Upper lobe of left lung (tissue), 6 donors: ENCODE measurements at regions not wholly inside any gene's neighbourhood (a gene's known extent, or its start where the extent isn't known, plus 50 kb on each side); places are given as distances from the start of the nearest gene placed in this dataset.

Experiments used
- ATAC-seq, 2 donors: fragments of 200-7000 bp; cut with Tn5 transposase; one replicate each; pipeline ENCODE4 v1.9.1; 2022; ENCODE audit warnings: mild to moderate bottlenecking in 2 of 2, moderate library complexity in 2 of 2; ENCODE audit not compliant: low FRiP score in 2 of 2
- DNase-seq, 2 donors: peaks; one replicate each; pipeline ENCODE4 v3.0.0-alpha.2; 2019 to 2020
- H3K27ac ChIP-seq, 4 donors: fragments of 200-600 bp; sonication (generic); one replicate each; pipeline ENCODE4 v1.5.1; 2016 to 2019
- H3K27me3 ChIP-seq, 4 donors: fragments of 200-600 bp; sonication (generic); one replicate each; pipeline ENCODE4 v1.5.1; 2017 to 2019
- H3K36me3 ChIP-seq, 4 donors: fragments of 200-600 bp; sonication (generic); one replicate each; pipeline ENCODE4 v1.5.1; 2016 to 2019
- H3K4me1 ChIP-seq, 4 donors: fragments of 200-600 bp; sonication (generic); one replicate each; pipeline ENCODE4 v1.5.1; 2018 to 2019
- H3K4me3 ChIP-seq, 4 donors: fragments of 200-600 bp; sonication (generic); one replicate each; pipeline ENCODE4 v1.5.1; 2017 to 2019; ENCODE audit warnings: mild to moderate bottlenecking in 2 of 4, moderate library complexity in 1 of 4
- H3K9me3 ChIP-seq, 4 donors: fragments of 200-600 bp; sonication (generic); one replicate each; pipeline ENCODE4 v1.5.1; 2018 to 2019
- CTCF ChIP-seq, 6 experiments: fragments of 450-650 bp in 4 of 6; fragments of 200-600 bp in 2 of 6; sonication (generic) in 2 of 6; IDR thresholded peaks; one replicate each; pipeline ENCODE4 v1.5.1; 2016 to 2019; ENCODE audit warnings: antibody characterized with exemption in 6 of 6
- EP300 ChIP-seq, 4 donors: sonication (generic); formaldehyde crosslinking; IDR thresholded peaks; one replicate each; pipeline ENCODE4 v1.5.1; 2017; ENCODE audit warnings: antibody characterized with exemption in 4 of 4, control low read depth in 2 of 4
- POLR2A ChIP-seq, 4 donors: fragments of 450-650 bp; IDR thresholded peaks; one replicate each; pipeline ENCODE4 v1.5.1; 2016 to 2017; ENCODE audit warnings: antibody characterized with exemption in 4 of 4, mild to moderate bottlenecking in 2 of 4
- POLR2AphosphoS5 ChIP-seq, 2 donors: sonication (generic); formaldehyde crosslinking; IDR thresholded peaks; one replicate each; pipeline ENCODE4 v1.5.1; 2017; ENCODE audit warnings: antibody characterized with exemption in 2 of 2
- WGBS, 2 donors: methylation state at CpG; one replicate each; pipeline ENCODE4 v1.1.5; 2017 to 2018; 5-methylcytosine and 5-hydroxymethylcytosine counted together
- donor health status: DM: no; HTN: no; CAD: no; lungs with moderate emphysema.
- donor health status: DM: no; HTN: yes; CAD: no; lungs with severe emphysema.

GRCh38 chr2:9770006-9770307 lies 73.3 kb upstream of the TAF1B start:
- 69 to 70% methylated on average over 5 to 6 of the region's 6 CpGs for WGBS, 2 donors
- Histone ChIP-seq H3K36me3 (no peaks in the 10 kb centered on the region), H3K27ac (peak overlapping the region in 2 of 4 donors; percentile 9 to 36), H3K27me3 (no peaks in the 10 kb centered on the region), H3K4me3 (no peak overlapping the region), H3K4me1 (peaks cover 7 to 25% (median 17%) of the 10 kb centered on the region in 4 donors), H3K9me3 (no peaks in the 10 kb centered on the region)
- ATAC-seq (no peak), DNase-seq (no peak)
- TF ChIP-seq POLR2AphosphoS5 (IDR thresholded peaks at IDR 0.05) (no peak), EP300 (IDR thresholded peaks at IDR 0.05) (no peak), CTCF (IDR thresholded peaks at IDR 0.05) (no peak), POLR2A (IDR thresholded peaks at IDR 0.05) (no peak)

- H3K9me3 ChIP-seq: no peaks in the 10 kb centered on the region
- DNase-seq: peak; percentile 67 to 74
- H3K4me1 ChIP-seq: peaks cover 7 to 25% (median 17%) of the 10 kb centered on the region in 4 donors
- TF ChIP-seq CTCF (IDR thresholded peaks at IDR 0.05): peak; percentile 36 to 61 (median 44)
- TF ChIP-seq POLR2AphosphoS5 (IDR thresholded peaks at IDR 0.05): no peak
- ATAC-seq: peak; percentile 50 to 78
- no peak overlapping the region for H3K4me3 ChIP-seq
- no peaks in the 10 kb centered on the region for H3K27me3 ChIP-seq
- 64 to 68% methylated on average over 24 to 27 of the region's 27 CpGs for WGBS, 2 donors
- no peaks in the 10 kb centered on the region for H3K36me3 ChIP-seq
- peak overlapping the region; percentile 6 to 74 (median 52) for H3K27ac ChIP-seq
Observed at GRCh38 chr2:9770308-9771100, 72.8 kb upstream of the TAF1B start.

- 69% methylated on average over 5 of the region's 5 CpGs; no CpG with 5 or more reads in 1 of the 2 donors for WGBS, 2 donors
- Histone ChIP-seq H3K27me3 (no peaks in the 10 kb centered on the region), H3K4me1 (peaks cover 7 to 25% (median 17%) of the 10 kb centered on the region in 4 donors), H3K4me3 (no peak overlapping the region), H3K27ac (peak overlapping the region in 3 of 4 donors; percentile 36 to 74 (median 69)), H3K9me3 (no peaks in the 10 kb centered on the region), H3K36me3 (no peaks in the 10 kb centered on the region)
- DNase-seq (no peak), ATAC-seq (no peak)
- TF ChIP-seq EP300 (IDR thresholded peaks at IDR 0.05) (no peak), POLR2A (IDR thresholded peaks at IDR 0.05) (no peak), POLR2AphosphoS5 (IDR thresholded peaks at IDR 0.05) (no peak), CTCF (IDR thresholded peaks at IDR 0.05) (no peak)
Observed at GRCh38 chr2:9771101-9771449, 72.2 kb upstream of the TAF1B start.

GRCh38 chr2:9771481-9772017 lies 71.7 kb upstream of the TAF1B start:
- H3K27ac ChIP-seq: peak overlapping the region in 3 of 4 donors; percentile 36 to 74 (median 69)
- no peaks in the 10 kb centered on the region for H3K27me3 ChIP-seq
- peaks cover 7 to 25% (median 17%) of the 10 kb centered on the region in 4 donors for H3K4me1 ChIP-seq
- TF ChIP-seq CTCF (IDR thresholded peaks at IDR 0.05) (no peak), EP300 (IDR thresholded peaks at IDR 0.05) (no peak), POLR2A (IDR thresholded peaks at IDR 0.05) (no peak), POLR2AphosphoS5 (IDR thresholded peaks at IDR 0.05) (peak in 1 of 2 donors; percentile 8)
- no peaks in the 10 kb centered on the region for H3K9me3 ChIP-seq
- WGBS, 2 donors: 61 to 73% methylated on average over 7 to 8 of the region's 8 CpGs
- ATAC-seq (peak; percentile 7 to 10), DNase-seq (peak in 1 of 2 donors; percentile 67)
- H3K36me3 ChIP-seq: no peaks in the 10 kb centered on the region
- H3K4me3 ChIP-seq: no peak overlapping the region
